Spleen (tissue), 7 donors: ENCODE measurements at regions not wholly inside any gene's neighbourhood (a gene's known extent, or its start where the extent isn't known, plus 50 kb on each side); places are given as distances from the start of the nearest gene placed in this dataset.

Experiments used
- CTCF ChIP-seq, 11 experiments: fragments of 200-600 bp in 7 of 11; fragments of 450-650 bp in 4 of 11; sonication (generic) in 4 of 11; IDR thresholded peaks in 8 of 11; conservative IDR thresholded peaks in 3 of 11; 1 replicate in 7 of 11; 2 replicates in 4 of 11; pipeline versions ENCODE4 v1.4.0 to v1.8.0; 2016 to 2021; ENCODE audit warnings: antibody characterized with exemption in 11 of 11, inconsistent platforms in 4 of 11, mild to moderate bottlenecking in 1 of 11
- POLR2AphosphoS5 ChIP-seq, 3 donors: sonication (generic); formaldehyde crosslinking; IDR thresholded peaks; one replicate each; pipeline ENCODE4 v1.5.1; 2017; ENCODE audit warnings: antibody characterized with exemption in 3 of 3
- donor health status: DM: no; HTN: no; CAD: no; lungs with moderate emphysema.
- donor health status: DM: no; HTN: no; CAD: no.
- donor health status: DM: no; HTN: no; CAD: no.

DNA sequence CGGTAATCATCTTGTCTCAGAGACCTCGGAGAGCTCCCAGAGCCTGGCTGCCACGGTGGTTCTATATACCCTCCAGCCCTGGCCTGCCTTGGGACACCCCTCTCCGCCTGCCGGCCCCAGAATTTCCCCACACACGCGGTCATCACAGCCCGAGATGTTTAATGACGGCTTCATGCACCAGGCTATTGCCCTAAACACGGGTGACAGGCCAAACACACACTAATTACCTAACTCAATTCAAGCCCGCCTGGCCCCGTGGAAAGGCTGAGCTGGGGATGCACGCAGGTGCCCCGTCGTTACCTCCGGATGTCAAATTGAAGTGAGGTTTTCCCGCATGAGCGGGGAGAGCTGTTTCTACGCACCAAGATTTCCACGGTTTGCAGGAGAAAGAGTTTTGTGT lies 72.9 kb upstream of the PPP2R3B start:
- TF ChIP-seq CTCF (IDR thresholded peaks at IDR 0.05 in 8 of 11, conservative IDR thresholded peaks at IDR 0.05 in 3 of 11) (no peak), POLR2AphosphoS5 (IDR thresholded peaks at IDR 0.05) (no peak)
